NCI-H187 (cell line): ENCODE measurements at regions not wholly inside any gene's neighbourhood (a gene's known extent, or its start where the extent isn't known, plus 50 kb on each side); places are given as distances from the start of the nearest gene placed in this dataset.
"Not testable (repeated sequence)": the region's sequence is repeated elsewhere in the genome, so short reads cannot be mapped to it uniquely, and the experiment has no call there.

Experiments used
- DNase-seq, 2 experiments: peaks; one replicate each; lab custom pipeline; 2025; lab: John Stamatoyannopoulos, UW

DNA sequence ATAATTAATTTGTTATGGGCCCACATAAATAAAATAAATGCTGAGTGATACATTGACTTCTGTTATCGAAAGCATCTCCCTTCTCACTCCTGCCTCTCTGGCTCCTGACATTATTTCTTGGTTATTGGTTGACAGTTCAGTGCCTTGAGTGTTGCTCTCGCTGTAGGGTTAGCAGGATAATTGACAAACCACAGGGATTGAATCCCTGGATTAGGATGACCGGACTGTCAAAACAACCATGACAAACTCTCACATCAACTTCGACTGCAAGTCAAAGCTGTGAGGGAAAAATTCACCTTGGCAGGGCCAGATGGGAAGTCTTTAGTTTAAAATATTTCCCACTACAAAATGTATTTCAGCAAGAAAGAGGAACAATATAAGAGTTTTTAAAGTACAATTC is 245.4 kb upstream of the TFAP2D start:
- no peak for DNase-seq

- DNase-seq = no peak
These were observed 242.3 kb upstream of the TFAP2D start for GRCh38 chr6:50471041-50471440.

- DNase-seq = no peak
These were observed 203.0 kb upstream of the TFAP2D start for GRCh38 chr6:50510361-50510760.

DNA sequence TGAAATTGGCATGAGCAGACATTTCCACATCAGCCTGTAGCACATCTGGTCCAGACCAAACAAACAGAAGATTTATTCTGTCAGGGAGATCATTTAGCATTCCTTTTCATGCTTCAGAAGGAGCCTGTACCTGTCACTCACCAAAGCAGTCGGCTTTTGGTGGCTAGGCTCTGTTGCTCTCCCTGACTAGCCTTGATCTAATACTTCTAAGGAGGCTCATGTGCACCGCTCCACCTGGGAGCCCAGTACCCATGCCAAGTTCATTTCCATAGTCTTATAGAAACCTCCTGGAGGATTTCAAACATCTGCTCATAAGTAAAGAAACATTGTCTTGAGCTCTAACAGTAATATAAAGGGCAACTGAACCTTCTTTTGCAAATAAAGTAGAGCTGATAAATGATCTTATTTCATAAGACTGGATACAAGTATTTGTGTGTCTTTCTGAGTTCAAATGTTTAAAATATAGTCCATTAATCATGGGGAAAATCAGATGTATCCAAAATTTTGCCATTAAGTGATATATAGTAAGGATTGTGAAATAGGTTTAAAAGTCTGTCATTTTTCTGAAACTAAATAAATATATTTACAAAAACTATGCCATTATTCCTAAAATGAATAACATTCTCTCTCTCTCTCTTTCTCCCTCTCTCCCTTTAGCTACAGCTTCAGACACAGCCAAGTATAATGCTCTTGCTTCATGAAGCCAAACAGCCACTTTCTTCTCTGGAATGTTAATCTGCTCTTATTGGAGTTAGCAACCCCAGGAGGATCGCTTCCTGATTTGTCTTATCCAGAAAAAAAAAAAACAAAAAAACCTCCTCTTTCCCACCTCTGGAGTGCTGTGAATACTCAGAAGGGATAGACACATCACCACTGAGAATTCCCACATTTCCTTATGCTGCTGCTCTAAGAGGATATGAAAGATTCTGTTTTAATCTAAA is 192.7 kb upstream of the TFAP2D start:
- no peak for DNase-seq

- DNase-seq = no peak
These were observed 189.0 kb upstream of the TFAP2D start for GRCh38 chr6:50524341-50524740.

GRCh38 chr6:50527985-50528384 is 185.3 kb upstream of the TFAP2D start:
- no peak for DNase-seq

- DNase-seq = no peak
These were observed 173.9 kb upstream of the TFAP2D start for GRCh38 chr6:50539447-50539846.

GRCh38 chr6:50541941-50542340 is 171.4 kb upstream of the TFAP2D start:
- no peak for DNase-seq

- DNase-seq = no peak
These were observed 169.7 kb upstream of the TFAP2D start for GRCh38 chr6:50543666-50544065.

DNA sequence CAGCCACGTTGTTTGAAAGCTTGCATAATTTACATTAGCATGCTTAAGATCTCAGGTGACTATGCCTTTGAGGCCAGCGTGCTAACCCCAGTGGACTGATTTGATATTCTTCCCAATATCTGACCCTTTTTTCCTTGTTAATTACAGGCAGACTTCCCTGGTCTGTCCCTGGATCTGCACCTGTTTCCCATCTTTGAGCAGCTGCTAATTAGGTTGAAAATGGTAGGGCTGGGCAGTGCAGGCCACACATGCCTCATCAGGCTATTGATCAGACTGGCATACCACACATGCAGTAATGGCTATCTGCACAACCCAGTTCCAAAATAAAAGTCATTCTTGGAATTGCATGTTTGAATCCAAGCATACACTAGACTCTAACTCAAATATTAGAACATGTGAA is 164.3 kb upstream of the TFAP2D start:
- DNase-seq = no peak

GRCh38 chr6:50549475-50549874 is 163.9 kb upstream of the TFAP2D start:
- DNase-seq = no peak

- DNase-seq = no peak
These were observed 157.3 kb upstream of the TFAP2D start for GRCh38 chr6:50555982-50556381.

- DNase-seq = no peak
These were observed 148.3 kb upstream of the TFAP2D start for GRCh38 chr6:50565004-50565403.

DNA sequence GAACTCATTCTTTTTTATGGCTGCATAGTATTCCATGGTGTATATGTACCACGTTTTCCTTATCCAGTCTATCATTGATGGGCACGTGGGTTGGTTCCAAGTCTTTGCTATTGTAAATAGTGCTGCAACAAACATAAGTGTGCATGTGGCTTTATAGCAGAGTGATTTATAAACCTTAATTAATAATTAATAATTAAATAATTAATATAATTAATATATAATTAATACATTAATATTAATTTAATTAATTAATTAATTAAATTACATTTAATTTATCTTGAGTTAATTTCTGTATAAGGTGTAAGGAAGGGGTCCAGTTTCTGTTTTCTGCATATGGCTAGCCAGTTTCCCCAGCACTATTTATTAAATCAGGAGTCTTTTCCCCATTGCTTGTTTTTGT is 142.1 kb upstream of the TFAP2D start:
- DNase-seq = not testable (repeated sequence)

DNA sequence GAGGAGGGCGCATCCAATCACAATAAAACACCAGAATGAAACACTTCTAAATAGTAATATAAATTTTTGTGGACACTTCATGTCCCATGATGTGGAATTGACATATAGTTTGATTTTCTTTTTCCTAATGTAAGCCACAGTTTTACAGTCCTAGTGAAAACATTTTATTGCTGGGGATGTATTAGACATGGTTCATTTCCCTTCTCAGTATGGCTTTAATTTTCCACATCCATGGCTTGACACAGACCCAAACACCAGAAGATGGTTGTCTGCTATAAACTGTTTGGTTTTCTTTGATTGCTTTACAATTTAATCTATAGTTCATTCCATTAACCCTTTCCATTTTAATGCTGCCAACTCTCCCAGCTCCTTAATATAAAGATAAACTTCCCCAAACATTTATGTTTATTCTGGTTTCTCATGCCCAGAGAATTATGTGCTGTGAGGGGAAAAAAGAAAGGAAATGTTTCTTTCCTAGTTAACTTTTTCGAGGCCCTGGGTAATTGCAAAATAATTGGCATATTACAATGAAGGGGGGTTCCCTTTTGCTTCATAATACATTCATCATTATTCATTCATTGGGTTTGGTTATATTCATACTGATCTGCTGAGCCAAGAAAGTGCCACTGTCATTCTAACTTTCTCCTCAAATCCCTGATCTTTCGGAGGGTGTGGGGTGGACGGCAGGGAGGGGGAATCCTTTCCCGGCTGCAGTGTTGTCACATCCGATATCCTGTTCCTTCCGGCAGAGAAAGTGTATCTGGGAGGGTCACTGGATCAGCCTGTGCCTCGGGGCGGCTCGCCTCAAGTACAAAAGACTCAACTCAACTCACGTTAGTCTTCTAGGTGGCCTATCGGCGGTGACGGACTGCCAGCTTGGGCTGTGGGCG is 127.6 kb upstream of the TFAP2D start:
- no peak for DNase-seq

DNA sequence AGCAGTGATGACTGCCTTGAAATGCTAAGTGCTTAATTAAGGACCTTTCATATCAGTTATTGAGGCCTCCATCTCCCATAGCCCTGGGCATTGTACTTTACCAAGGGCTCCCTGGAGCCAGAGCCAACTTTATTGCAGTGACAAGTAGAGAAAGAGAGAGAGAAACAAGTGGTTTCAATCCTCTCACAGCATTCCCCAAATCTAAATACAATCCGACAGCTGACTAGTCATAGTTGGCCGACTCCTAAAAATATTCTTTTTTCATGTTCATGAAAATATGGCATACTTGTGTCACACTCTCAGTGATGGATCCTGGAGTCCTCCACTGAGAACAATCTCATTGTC is 127.0 kb upstream of the TFAP2D start:
- DNase-seq = no peak

DNA sequence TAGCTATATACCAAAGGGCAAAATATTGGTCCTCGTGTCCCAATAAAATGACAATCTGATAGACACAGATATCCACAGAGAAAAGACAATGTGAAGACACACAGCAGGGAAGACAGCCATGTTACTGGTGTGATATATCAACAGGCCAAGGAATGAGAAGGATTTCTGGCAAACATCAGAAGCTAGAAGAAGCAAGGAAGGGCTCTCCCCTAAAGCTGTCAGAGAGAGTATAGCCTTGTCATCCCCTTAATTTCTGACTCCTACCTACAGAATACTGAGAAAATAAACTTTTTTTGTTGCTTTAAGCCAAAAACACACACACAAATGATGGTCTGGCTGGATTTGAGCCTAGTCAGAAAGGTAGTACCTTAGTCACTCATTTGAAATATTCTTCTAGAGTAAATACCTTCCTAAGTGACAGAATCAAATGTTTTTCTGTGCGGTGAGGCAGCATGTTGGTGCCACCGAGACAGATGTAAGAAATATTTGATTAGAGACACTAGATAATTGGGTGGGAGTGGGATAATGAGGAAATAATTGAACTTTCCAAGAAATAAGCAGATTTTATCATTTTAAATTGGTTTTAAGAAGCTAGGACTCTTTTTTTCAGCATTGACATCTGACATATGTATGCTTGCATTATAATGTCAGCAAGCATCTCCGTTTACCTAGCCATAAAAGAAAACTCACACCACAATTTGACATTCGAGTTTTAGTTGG is 123.4 kb upstream of the TFAP2D start:
- DNase-seq = no peak

- DNase-seq = no peak
These were observed 122.2 kb upstream of the TFAP2D start for GRCh38 chr6:50591135-50591534.

DNA sequence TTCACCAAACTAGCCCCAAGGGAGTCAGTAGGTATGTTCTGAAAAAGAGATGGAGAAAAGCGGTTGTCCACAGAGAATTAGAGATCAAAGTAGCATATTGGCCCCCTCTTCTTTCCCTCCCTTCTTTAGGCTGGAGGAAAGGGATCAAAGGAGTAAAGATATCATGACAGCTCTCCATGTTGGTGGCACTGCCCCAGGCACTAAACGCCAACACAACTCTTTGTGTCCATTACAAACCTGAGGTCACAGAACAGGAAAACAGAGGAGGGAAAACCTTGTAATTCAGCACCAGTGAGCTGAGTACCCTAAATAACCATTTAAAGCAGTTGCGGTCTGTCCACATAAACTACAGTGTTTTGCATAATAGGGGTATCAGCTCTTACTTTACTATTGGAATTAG is 113.0 kb upstream of the TFAP2D start:
- no peak for DNase-seq

- no peak for DNase-seq
These were observed 111.0 kb upstream of the TFAP2D start for GRCh38 chr6:50602292-50602691.

- no peak for DNase-seq
These were observed 104.9 kb upstream of the TFAP2D start for GRCh38 chr6:50608421-50608820.

GRCh38 chr6:50610562-50610961 is 102.8 kb upstream of the TFAP2D start:
- no peak for DNase-seq
